CD4-positive, alpha-beta T cell treated with Interferon gamma for 1 hour (primary cell): ENCODE measurements at regions not wholly inside any gene's neighbourhood (a gene's known extent, or its start where the extent isn't known, plus 50 kb on each side); places are given as distances from the start of the nearest gene placed in this dataset.

Experiments
- DNase-seq: peaks from one replicate; pipeline ENCODE4 v3.0.0-alpha.2; 2020

GRCh38 chr9:99441829-99442228, 219.7 kb downstream of the SEC61B start:
- no peak for DNase-seq

GRCh38 chr9:99445371-99445891, 223.3 kb downstream of the SEC61B start:
- no peak for DNase-seq

- no peak for DNase-seq
Measured at GRCh38 chr9:99445920-99446319, 223.8 kb downstream of the SEC61B start.

- no peak for DNase-seq
Measured at GRCh38 chr9:99447951-99448350, 225.9 kb downstream of the SEC61B start.

GRCh38 chr9:99449726-99450125, 227.6 kb downstream of the SEC61B start:
- no peak for DNase-seq

- DNase-seq, result no peak
Measured at GRCh38 chr9:99451112-99451606, 229.1 kb downstream of the SEC61B start.

- DNase-seq, result no peak
Measured at GRCh38 chr9:99457406-99457805, 235.3 kb downstream of the SEC61B start.

GRCh38 chr9:99457981-99458380, 235.9 kb downstream of the SEC61B start:
- no peak for DNase-seq

GRCh38 chr9:99459919-99460318, 237.8 kb downstream of the SEC61B start:
- DNase-seq, result no peak

- DNase-seq, result no peak
Measured at GRCh38 chr9:99463131-99463530, 241.0 kb downstream of the SEC61B start.

GRCh38 chr9:99464568-99464967, 242.5 kb downstream of the SEC61B start:
- DNase-seq, result no peak

GRCh38 chr9:99465231-99465907, 243.3 kb downstream of the SEC61B start:
- no peak for DNase-seq

- DNase-seq, result no peak
Measured at GRCh38 chr9:99466104-99466503, 244.0 kb downstream of the SEC61B start.

GRCh38 chr9:99466781-99467180, 244.7 kb downstream of the SEC61B start:
- DNase-seq, result no peak

GRCh38 chr9:99471033-99471432, 249.0 kb downstream of the SEC61B start:
- no peak for DNase-seq

GRCh38 chr9:99472240-99472915, 250.3 kb downstream of the SEC61B start:
- no peak for DNase-seq

GRCh38 chr9:99472916-99473245, 250.8 kb downstream of the SEC61B start:
- DNase-seq, result no peak

- no peak for DNase-seq
Measured at GRCh38 chr9:99474186-99474585, 252.1 kb downstream of the SEC61B start.

- no peak for DNase-seq
Measured at GRCh38 chr9:99475401-99476065, 253.5 kb downstream of the SEC61B start.

GRCh38 chr9:99478469-99479027, 256.5 kb downstream of the SEC61B start:
- no peak for DNase-seq

GRCh38 chr9:99479929-99480328, 257.8 kb downstream of the SEC61B start:
- no peak for DNase-seq

GRCh38 chr9:99485459-99485858, 263.4 kb downstream of the SEC61B start:
- no peak for DNase-seq

GRCh38 chr9:99486684-99487083, 264.6 kb downstream of the SEC61B start:
- no peak for DNase-seq
